Prostate gland (tissue), 2 donors: ENCODE measurements at regions not wholly inside any gene's neighbourhood (a gene's known extent, or its start where the extent isn't known, plus 50 kb on each side); places are given as distances from the start of the nearest gene placed in this dataset.

Experiments used
- DNase-seq: peaks from one replicate; pipeline ENCODE4 v3.0.0-alpha.2; 2019; ENCODE audit warnings: low spot score
- H3K27ac ChIP-seq, 2 donors: fragments of 200-600 bp; sonication (generic); 2 replicates each; pipeline ENCODE4 v1.5.1; 2017 to 2019
- H3K27me3 ChIP-seq: fragments of 200-600 bp; sonication (generic); replicated peaks from 2 replicates; pipeline ENCODE4 v1.5.1; 2019; ENCODE audit not compliant: insufficient read depth
- H3K36me3 ChIP-seq, 2 donors: fragments of 200-600 bp; sonication (generic); 1 replicate in 1 of 2; 2 replicates in 1 of 2; pipeline versions ENCODE4 v1.5.1 to v1.8.1; 2017 to 2019
- H3K4me1 ChIP-seq: fragments of 200-600 bp; sonication (generic); replicated peaks from 2 replicates; pipeline ENCODE4 v1.5.1; 2019
- H3K4me3 ChIP-seq, 2 donors: fragments of 200-600 bp; sonication (generic); 2 replicates each; pipeline ENCODE4 v1.5.1; 2017 to 2019
- H3K9me3 ChIP-seq: fragments of 200-600 bp; sonication (generic); 2 replicates; pipeline ENCODE4 v1.5.1; 2017
- POLR2A ChIP-seq: fragments of 450-650 bp; IDR thresholded peaks from one replicate; pipeline ENCODE4 v1.6.1; 2016; ENCODE audit warnings: antibody characterized with exemption, mild to moderate bottlenecking
- POLR2AphosphoS5 ChIP-seq: sonication (generic); formaldehyde crosslinking; IDR thresholded peaks from one replicate; pipeline ENCODE4 v1.6.1; 2017; ENCODE audit warnings: antibody characterized with exemption
- whole genome bisulfite sequencing: methylation state at CpG from one replicate; pipeline ENCODE4 v1.1.5; 2018; 5-methylcytosine and 5-hydroxymethylcytosine counted together
- intact Hi-C: fragments of 100-400 bp; cut with DNase I; formaldehyde crosslinking; loops from one replicate; pipeline ENCODE4 v1.14.2; 2022
- TF ChIP-seq, protein P1 (sequence below), 4 experiments: fragments of 200-600 bp in 2 of 4; fragments of 450-650 bp in 2 of 4; sonication (generic) in 2 of 4; IDR thresholded peaks; 1 replicate in 3 of 4; 2 replicates in 1 of 4; pipeline ENCODE4 v1.5.1; 2016 to 2019; ENCODE audit warnings: antibody characterized with exemption in 4 of 4, mild to moderate bottlenecking in 2 of 4, moderate library complexity in 2 of 4

DNA sequence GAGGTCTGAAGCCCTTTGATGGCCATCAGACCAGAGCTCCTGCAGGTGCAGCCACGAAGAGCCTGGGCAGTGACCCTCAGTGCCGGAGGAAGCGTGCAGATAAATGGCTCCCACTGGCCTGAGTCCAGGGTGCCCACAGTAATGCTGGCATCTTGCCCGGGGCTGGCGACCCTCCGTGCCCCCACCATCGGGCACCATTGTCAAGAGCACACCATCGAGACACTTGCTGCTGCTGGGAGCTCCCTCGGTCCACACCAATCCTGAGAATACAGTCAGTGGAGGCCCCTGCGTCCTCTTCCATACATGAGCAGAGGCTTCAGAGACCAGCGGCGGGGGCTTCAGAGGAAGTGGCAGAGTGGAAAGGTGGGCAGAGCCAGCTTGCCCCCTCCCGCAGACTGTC, 1448.3 kb downstream of the BRD1 start:
- no peak overlapping the region for H3K4me3 ChIP-seq
- peaks cover 2% of the 10 kb centered on the region for H3K27me3 ChIP-seq
- 85% methylated on average over 13 of the region's 13 CpGs for WGBS
- H3K4me1 ChIP-seq: no peaks in the 10 kb centered on the region
- TF ChIP-seq POLR2A (no peak), POLR2AphosphoS5 (no peak)
- TF ChIP-seq, protein P1, sequence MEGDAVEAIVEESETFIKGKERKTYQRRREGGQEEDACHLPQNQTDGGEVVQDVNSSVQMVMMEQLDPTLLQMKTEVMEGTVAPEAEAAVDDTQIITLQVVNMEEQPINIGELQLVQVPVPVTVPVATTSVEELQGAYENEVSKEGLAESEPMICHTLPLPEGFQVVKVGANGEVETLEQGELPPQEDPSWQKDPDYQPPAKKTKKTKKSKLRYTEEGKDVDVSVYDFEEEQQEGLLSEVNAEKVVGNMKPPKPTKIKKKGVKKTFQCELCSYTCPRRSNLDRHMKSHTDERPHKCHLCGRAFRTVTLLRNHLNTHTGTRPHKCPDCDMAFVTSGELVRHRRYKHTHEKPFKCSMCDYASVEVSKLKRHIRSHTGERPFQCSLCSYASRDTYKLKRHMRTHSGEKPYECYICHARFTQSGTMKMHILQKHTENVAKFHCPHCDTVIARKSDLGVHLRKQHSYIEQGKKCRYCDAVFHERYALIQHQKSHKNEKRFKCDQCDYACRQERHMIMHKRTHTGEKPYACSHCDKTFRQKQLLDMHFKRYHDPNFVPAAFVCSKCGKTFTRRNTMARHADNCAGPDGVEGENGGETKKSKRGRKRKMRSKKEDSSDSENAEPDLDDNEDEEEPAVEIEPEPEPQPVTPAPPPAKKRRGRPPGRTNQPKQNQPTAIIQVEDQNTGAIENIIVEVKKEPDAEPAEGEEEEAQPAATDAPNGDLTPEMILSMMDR (IDR thresholded peaks at IDR 0.05): no peak
- no peak overlapping the region for H3K27ac ChIP-seq
- DNase-seq: no peak
- H3K36me3 ChIP-seq: no peaks in the 10 kb centered on the region
- intact Hi-C loops: no loop called here
- H3K9me3 ChIP-seq: no peaks in the 10 kb centered on the region

DNA sequence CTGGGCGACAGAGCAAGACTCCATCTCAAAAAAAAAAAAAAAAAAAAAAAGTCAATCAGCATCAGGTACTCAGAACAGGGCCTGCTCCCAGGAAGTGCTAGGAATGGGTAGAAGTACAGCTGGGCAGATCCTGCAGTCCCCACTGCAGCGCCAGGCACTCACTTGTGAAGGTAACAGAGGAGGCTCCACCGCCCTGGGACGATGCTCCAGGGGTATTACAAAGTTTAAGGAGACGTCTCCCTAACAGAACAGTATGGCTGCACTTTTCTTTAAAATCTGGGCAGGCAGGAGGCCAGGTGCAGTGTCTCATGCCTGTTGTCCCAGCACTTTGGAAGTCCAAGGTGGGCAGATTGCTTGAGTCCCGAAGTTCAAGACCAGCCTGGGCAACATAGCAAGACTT, 1449.0 kb downstream of the BRD1 start:
- WGBS: 95% methylated on average over 6 of the region's 6 CpGs
- TF ChIP-seq, protein P1 (IDR thresholded peaks at IDR 0.05): no peak
- no peak for TF ChIP-seq POLR2A
- TF ChIP-seq POLR2AphosphoS5: no peak
- DNase-seq: no peak
- no peaks in the 10 kb centered on the region for H3K4me1 ChIP-seq
- H3K27ac ChIP-seq: no peak overlapping the region
- intact Hi-C loops: no loop called here
- no peaks in the 10 kb centered on the region for H3K36me3 ChIP-seq
- H3K9me3 ChIP-seq: no peaks in the 10 kb centered on the region
- H3K4me3 ChIP-seq: no peak overlapping the region
- H3K27me3 ChIP-seq: peaks cover 2% of the 10 kb centered on the region

DNA sequence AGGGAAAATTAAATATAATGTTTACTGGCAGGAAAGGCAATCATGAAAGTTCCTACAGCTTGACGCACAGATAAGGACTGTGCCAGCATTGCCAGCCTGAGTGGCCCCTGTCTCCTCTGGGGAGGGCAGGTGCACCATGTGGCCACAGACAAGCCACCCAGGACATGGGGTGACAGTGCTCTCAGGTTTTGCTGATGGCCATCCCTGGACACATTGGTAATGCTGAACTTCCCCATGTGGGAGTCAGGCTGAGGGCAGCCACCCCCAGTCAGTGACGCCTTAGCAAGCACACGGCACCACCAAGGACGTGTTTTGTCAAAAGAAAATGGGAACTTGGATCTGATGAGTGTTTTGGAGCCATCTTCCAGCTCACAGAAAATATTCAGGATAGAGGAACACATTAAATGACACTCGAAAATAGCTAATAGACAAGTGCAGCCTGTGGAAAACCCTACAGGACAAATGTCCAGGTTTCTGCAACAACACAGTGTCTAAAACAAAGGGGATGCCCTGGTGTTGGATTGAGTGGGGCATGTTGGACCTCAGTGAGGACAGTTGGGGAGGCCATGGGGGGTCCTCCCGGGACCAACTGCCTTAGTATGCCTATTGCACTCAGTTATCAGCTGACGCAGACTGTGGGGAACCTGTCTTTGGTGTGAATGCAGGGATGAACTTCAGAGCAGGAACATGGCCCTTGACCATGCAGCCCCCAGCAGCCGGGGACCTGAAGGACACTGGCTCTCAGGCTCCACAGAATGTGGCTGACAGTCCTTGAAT, 1450.5 kb downstream of the BRD1 start:
- H3K4me3 ChIP-seq: no peak overlapping the region
- no peak for TF ChIP-seq POLR2A
- TF ChIP-seq, protein P1 (IDR thresholded peaks at IDR 0.05): no peak
- TF ChIP-seq POLR2AphosphoS5: no peak
- no peak for DNase-seq
- H3K9me3 ChIP-seq: no peaks in the 10 kb centered on the region
- intact Hi-C loops: no loop called here
- WGBS: 81% methylated on average over 8 of the region's 8 CpGs
- H3K27me3 ChIP-seq: peaks cover 2% of the 10 kb centered on the region
- no peak overlapping the region for H3K27ac ChIP-seq
- H3K36me3 ChIP-seq: no peaks in the 10 kb centered on the region
- H3K4me1 ChIP-seq: no peaks in the 10 kb centered on the region

DNA sequence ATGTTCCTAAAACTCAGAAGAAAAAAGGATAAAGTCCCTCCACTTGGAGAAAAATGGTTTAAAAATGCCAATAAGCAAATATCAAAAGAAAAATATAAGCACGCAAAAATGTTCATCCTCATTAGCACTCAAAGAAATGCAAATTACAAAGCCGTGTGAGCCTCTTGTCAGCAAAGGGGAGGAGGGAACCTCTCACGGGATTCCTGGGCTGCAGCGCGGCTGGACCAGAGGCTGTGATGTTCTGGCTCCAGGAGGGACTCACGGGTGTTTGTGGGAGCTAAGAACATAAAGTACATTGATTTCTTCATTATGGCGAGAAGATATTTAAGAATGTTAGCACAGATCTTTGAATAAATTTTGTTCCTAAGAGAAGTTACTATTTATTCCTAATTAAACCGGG, 1451.2 kb downstream of the BRD1 start:
- Histone ChIP-seq H3K4me3 (no peak overlapping the region), H3K4me1 (no peaks in the 10 kb centered on the region), H3K27me3 (no peaks in the 10 kb centered on the region), H3K36me3 (no peaks in the 10 kb centered on the region), H3K9me3 (no peaks in the 10 kb centered on the region), H3K27ac (no peak overlapping the region)
- WGBS: 33% methylated on average over 8 of the region's 8 CpGs
- intact Hi-C loops: no loop called here
- TF ChIP-seq, protein P1 (IDR thresholded peaks at IDR 0.05): no peak
- TF ChIP-seq POLR2AphosphoS5 (no peak), POLR2A (no peak)
- DNase-seq: no peak

DNA sequence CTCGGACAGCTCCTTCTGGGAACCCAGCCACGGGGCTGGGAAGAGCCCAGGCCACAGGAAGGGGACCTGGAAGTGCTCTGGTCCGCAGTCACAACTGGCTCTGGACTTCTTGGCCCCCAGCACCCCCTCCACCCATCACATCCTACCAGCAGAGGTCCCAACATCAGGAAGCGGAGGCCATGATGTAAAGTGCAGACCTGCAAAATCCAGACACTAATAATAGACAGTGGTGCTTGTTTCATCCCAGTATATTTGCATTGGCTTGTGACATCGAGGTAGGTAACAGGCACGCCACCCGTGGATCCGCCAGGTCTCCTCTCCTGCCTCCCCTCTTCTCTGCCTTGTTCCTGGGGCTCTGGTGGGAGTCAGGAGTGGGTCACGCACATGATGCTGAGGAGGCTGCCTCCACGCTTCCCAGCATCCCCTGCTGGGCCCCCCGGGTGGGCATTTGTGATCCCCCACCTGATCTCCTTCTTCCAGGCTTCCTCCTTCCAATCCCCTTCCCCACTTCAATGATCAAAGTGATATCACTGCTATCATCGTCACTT, 1454.0 kb downstream of the BRD1 start:
- intact Hi-C loops: no loop called here
- no peak overlapping the region for H3K27ac ChIP-seq
- TF ChIP-seq POLR2AphosphoS5: no peak
- no peak for TF ChIP-seq POLR2A
- TF ChIP-seq, protein P1 (IDR thresholded peaks at IDR 0.05): no peak
- H3K36me3 ChIP-seq: no peaks in the 10 kb centered on the region
- DNase-seq: no peak
- 85% methylated on average over 12 of the region's 12 CpGs for WGBS
- no peaks in the 10 kb centered on the region for H3K27me3 ChIP-seq
- H3K4me3 ChIP-seq: no peak overlapping the region
- H3K4me1 ChIP-seq: no peaks in the 10 kb centered on the region
- H3K9me3 ChIP-seq: no peaks in the 10 kb centered on the region
